HL-60 (cell line): ENCODE measurements at regions not wholly inside any gene's neighbourhood (a gene's known extent, or its start where the extent isn't known, plus 50 kb on each side); places are given as distances from the start of the nearest gene placed in this dataset.

Source experiments
- POLR2AphosphoS5 ChIP-seq: IDR thresholded peaks from 2 replicates; pipeline ENCODE4 v1.6.1; 2012; ENCODE audit warnings: low read depth
- TF ChIP-seq, protein P1 (sequence below): IDR thresholded peaks from one replicate; pipeline ENCODE4 v1.5.1; 2011; ENCODE audit warnings: low read length, control low read depth, inconsistent platforms; ENCODE audit not compliant: insufficient read depth

DNA sequence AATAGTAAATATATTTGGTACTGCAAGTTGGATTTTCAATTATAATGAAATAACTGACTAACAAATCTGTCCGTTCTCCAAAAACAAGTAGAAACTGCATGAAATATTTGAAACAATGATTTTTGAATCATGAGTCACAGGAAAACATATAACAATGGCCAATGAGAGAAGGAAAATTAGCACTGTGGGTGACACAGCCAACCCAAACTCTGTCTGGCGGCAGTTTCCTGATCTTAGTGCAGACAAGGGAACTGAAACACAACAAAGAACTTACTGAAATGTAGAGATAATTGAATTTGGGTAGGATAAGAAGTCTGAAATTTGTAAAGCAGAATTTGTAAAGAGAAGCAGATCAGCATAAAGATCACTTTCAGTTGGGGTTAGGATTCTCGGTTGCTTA, 2743.3 kb upstream of the PCDH20 start:
- TF ChIP-seq POLR2AphosphoS5, result no peak
- TF ChIP-seq, protein P1, sequence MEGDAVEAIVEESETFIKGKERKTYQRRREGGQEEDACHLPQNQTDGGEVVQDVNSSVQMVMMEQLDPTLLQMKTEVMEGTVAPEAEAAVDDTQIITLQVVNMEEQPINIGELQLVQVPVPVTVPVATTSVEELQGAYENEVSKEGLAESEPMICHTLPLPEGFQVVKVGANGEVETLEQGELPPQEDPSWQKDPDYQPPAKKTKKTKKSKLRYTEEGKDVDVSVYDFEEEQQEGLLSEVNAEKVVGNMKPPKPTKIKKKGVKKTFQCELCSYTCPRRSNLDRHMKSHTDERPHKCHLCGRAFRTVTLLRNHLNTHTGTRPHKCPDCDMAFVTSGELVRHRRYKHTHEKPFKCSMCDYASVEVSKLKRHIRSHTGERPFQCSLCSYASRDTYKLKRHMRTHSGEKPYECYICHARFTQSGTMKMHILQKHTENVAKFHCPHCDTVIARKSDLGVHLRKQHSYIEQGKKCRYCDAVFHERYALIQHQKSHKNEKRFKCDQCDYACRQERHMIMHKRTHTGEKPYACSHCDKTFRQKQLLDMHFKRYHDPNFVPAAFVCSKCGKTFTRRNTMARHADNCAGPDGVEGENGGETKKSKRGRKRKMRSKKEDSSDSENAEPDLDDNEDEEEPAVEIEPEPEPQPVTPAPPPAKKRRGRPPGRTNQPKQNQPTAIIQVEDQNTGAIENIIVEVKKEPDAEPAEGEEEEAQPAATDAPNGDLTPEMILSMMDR, result no peak
